ENCODE measurements at regions not wholly inside any gene's neighbourhood (a gene's known extent, or its start where the extent isn't known, plus 50 kb on each side); places are given as distances from the start of the nearest gene placed in this dataset.
A peak's percentile ranks its signal among the peaks of the same experiment; 100 is the strongest.

DNA sequence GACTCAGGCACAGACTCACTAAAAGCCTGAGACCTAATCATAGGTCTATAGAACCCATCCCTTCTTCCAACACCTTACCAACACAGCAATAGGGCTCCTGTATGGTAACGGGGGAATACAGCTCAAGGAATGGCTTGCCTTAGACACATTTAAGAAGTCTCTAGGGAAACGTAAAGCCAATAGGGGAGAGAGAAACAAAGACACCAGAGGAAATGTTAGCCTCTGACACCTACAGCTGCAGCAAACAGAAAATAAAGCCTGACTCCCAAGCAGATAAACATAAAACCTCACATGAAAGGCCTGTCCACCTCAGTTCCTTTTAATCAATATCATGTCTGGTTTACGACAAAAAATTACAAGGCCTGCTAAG, 51.1 kb upstream of the NCOA1 start:
- DNase-seq (ENCODE audit: low spot score): no peak

DNA sequence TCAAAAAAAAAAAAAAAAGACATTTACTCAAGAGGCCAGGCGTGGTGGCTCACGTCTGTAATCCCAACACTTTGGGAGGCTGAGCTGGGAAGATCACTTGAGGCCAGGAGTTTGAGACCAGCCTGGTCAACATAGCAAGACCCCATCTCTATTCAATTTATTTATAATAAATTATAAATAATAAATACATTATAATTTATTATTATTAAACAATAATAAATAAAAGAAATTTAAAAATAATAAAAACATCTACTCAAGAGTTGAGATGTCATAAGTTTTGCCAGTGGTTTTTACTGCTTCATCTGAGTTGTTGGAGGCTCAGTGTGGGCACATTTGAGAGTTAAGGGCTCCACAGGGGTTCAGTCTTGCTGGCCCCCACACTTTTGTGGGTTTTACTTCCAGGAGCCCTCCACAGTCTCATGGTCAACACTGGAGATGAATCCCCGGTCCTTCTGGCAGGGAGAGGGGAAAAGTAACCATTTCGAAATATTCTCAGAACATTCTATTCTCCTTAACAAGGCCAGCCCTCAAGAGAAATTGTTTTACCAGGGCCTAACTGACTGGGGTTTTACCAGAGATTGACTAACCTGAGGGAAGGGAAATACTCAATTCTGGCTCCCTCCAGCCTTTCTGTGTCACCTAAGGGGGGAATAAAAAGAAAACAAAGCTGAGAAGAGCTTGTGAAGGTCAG, 51.6 kb upstream of the NCOA1 start:
- DNase-seq (ENCODE audit: low spot score): no peak

DNA sequence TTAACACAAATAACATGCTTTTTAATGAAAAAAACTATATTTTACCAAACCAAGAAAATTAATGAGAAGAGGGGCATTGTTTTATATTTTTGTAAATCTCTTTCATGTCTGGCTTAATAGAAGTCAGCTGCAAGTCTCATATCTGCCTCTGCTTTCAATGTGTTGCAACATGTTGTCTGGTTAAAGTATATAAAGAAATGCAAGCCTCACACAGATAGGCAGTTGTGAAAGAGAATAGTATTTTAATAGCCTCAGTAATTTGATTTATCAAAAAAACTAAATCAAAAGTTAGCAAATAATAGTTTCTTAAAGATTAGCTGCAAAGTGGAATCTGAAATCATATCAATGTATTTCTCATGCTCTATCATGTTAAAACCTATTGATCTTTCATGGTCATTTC, 52.9 kb upstream of the NCOA1 start:
- DNase-seq (ENCODE audit: low spot score): no peak

DNA sequence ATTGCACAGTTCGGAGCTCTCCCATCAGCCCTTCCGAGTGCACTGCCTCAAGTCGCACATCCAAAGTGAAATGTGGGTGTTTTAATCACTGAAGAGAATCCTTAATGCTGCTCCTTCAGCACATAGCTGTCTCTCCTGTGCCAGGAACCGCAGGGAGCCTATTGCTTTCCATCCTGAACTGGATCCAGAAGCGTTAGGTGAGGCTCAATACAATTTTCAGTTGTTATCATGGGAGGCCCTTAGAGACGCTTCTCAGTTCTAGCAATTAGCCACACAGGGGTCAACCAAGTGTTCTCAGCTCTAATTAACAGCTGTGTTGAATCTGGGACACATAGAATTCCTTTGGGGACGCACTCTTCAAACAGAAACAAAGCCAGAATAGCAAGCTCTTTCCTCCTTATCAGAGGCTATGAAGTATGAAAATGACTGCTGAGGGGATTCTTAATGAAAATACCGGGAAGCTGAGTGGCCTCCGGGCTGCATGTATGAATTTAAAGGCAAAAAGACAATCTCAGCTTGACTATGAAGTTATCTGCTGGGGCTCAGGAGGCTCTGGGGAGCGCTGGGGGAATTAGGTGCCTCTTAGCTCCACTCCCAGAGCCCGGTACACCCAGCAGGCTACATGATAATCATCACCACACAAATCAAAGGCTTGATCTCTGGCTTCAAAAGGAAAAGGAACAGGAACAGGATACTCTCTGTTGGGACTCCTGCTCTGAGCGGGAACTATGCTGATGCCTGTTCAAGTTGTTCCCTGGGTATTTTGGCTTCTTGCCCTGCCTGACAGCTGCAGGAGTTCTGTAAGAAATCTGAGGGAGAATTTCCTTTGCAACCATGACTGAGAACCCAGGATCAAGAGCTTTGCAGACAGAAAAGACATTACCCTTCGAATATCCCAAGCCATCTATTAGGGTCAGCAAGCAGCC, 55.4 kb upstream of the NCOA1 start:
- DNase-seq (ENCODE audit: low spot score): peak; percentile 62

DNA sequence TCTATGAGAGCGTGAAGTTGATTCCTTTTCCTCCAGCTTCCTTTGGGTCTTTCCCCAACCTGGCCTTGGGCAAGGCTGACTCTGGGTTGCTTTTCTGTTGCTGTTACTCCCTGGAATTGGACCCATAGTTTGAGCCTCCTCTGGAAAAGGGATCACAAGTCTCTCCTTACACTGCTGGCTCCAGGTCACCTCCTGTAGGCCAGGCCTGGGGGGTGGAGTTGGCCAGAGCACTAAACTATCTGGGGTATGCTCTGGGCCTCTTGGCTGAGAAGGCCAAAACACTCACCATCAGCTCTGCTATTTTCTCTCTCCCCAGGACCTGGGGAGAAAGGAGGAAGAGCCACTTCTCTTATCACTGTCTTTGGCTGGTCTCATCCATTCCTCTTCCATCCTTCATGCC, 56.5 kb upstream of the NCOA1 start:
- no peak for DNase-seq (ENCODE audit: low spot score)

DNA sequence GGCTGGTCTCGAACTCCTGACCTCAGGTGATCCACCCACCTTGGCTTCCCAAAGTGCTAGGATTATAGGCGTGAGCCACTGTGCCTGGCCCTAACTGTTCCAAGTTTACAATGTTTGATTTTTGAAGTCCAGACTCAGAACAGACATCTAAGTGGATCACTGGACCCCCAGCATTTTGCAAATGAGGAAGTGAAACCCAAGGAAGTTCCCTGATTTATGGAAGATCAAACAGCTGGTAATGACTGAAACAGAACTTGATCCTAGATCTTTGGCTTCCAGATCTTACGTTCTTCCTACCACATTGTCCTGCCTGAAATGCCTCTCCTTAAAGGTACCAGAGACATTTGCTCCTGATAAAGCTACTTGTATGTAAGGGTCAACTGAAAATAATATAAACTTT, 58.3 kb upstream of the NCOA1 start:
- DNase-seq (ENCODE audit: low spot score): no peak

DNA sequence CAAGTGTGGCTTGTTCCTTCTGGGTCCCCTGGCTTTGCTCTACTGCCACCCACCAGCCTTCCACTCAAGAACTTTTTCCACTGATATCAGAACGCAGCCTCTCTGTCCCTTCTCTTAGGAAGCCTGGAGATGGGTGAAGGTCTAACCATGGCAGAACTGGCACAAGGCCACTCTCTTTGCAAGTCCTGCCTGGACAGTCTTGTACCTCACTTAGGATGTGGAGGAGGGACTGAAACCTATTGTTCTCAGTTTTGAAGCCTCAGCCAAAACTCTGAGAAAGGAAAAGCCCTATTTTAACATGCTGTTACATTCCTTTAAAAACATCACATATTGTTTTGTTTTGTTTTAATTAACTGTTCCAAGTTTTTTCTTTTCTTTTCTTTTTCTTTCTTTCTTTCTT, 58.9 kb upstream of the NCOA1 start:
- DNase-seq (ENCODE audit: low spot score): no peak

DNA sequence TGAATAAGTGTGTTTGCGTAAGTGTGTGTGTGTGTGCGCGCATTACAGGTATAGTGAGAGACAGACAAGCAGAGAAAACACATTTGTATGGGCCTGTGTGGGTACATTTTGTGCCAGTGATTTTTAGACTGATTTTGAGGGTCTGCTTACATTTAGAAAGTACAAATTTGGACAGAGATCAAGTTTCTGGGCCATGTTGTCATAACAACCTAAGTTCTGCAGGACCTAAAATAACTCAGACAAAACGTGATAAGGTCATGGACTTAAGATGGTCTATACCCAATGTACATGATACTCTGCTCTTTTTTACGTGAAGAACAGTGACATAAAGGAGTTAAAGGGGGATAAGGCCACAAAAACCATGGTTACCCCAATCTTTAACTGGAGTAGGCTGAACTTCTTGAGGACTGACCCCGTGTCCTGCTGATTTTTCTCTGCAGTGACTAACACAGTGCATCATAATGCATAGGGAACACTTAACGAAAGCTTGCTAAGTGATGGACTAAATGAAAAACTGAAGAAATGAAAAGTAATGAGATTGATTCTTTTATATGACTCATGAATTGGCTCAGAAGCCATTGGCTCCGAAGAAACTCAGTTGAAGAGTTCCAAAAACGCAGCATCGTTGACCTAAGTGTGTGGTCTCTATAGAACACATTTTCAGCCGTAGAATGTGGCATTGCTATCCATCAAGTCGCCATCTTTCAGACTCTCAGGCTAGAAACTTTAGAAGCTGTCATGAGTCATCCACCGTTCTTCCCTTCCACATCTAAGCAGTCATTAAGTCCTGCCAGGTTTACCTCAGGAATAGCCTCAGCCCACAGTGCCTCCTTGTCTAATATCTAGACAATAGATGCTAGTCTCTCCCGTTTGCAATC, 61.6 kb upstream of the NCOA1 start:
- DNase-seq (ENCODE audit: low spot score): no peak

DNA sequence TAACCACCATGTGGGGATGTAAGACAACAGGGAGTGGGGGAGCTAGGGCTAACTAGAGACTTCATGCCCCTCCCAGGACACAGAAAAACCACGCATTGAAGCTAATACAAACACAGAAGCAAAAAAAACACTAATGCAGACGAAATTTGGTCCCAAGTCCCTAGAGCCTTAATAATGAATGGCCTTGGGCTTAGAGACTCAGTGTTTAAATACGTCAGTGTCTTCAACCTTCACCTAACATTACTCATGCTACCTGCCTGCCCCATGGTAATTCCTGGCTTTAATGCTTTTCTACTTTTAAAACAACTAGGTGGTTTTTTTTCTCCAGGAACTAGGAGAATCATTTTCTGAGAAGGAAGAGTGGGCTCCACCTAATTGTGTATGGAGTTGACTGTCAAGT, 64.1 kb upstream of the ITSN2 start:
- no peak for DNase-seq (ENCODE audit: low spot score)

DNA sequence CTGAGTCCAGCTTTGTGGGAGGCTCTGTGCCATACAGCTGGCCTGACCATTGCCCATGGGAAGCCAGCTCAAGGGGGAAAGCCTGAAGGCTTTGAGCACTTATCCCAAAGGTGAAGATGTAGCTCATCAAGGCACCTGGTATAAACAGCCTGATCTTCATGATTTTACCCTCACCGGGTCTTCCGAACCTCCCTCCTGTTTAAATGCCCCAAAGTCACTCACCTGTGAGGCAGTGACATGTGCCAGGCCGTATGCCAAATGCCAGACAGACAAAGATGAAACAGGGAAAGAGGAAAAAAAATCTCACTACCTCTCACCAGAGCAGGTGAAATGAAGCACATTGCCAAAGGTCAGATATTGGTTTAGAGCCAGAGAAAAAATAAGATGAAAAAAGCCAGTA, 62.8 kb upstream of the ITSN2 start:
- no peak for DNase-seq (ENCODE audit: low spot score)

DNA sequence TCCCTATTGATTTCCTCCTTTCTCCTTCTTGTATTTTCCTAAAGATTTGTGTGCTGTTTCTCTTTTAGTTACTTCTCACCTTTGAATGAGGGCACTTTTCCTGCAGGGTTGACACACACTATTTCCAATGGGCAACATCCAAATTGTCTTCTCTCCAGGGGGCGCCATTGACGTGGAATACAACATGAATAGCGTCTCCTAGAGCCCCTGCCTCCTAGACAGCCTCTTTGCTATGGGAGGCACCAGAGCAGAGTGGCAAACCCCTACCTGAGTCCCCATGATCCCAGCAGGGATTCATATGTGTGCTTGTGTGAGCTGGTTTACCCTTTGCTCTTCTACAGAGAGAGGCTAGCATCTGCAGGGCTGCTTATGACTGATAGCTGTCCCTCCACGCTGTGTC, 61.3 kb upstream of the ITSN2 start:
- peak; percentile 62 for DNase-seq (ENCODE audit: low spot score)

DNA sequence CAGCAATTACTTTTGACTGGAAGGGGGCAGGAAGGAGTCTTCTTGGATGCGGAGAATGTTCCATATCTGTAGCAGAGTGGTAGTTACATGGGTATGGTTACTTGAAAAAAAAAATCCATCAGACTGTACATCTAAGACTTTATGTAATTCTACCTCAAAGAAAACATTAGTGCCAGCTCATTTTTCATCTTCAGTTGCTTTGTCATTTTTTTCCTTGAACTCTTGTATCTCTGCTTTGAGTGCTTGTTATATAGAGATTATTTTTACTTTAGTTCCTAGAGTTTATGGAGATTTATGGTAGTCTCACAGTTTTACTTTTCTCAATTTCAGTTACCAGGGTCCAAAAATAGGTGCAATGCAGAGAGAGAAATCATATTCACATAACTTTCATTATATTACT, 60.0 kb upstream of the ITSN2 start:
- no peak for DNase-seq (ENCODE audit: low spot score)

DNA sequence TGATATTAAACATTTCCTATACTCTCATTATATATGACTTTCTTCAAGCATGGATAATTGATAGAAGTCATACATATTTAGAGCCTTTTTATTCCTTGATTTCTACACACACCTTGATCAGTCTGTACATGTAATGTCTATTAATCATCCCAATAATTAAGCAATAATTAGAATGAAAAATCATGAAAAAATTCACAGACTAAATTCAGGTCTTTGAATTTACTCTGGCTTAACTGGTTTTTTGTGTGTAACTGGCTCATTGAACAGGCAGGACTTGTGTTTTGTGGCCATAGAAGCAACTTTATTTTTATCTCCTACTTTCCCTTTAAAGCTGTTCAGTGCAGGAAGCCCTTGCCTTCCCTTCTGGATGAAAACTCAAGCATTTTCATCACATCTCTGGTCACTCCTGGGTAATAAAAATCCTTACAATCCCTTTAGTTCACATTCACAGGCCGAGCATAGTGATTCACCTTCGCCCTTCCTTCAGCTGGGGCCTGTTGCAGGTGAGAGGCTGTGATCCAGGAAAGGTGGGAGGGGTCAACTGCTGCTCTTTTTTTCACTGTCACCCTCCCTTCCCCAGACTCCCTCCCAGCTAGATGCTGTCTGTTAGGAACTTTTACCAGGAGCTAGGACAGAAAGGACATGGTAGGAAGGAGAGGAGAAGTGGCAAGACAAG, 58.0 kb upstream of the ITSN2 start:
- DNase-seq (ENCODE audit: low spot score): no peak

DNA sequence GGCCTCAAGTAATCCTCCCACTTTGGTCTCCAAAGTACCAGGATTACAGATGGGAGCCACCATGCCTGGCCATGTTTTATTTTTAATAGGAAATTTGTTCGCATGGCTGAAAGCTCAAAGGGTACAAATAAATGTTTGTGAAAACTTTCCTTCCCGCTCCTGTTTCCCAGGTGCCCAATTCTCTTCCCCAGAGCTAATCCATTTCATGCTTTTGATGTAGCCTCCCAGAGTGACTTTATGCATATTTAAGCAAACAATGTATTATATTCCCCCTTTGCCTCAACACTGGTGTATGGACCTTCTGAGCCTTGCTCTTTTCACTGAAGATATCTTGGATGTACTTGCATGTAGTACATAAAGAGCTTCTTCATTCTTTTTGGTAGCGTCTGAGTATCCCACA, 52.5 kb upstream of the ITSN2 start:
- no peak for DNase-seq (ENCODE audit: low spot score)

DNA sequence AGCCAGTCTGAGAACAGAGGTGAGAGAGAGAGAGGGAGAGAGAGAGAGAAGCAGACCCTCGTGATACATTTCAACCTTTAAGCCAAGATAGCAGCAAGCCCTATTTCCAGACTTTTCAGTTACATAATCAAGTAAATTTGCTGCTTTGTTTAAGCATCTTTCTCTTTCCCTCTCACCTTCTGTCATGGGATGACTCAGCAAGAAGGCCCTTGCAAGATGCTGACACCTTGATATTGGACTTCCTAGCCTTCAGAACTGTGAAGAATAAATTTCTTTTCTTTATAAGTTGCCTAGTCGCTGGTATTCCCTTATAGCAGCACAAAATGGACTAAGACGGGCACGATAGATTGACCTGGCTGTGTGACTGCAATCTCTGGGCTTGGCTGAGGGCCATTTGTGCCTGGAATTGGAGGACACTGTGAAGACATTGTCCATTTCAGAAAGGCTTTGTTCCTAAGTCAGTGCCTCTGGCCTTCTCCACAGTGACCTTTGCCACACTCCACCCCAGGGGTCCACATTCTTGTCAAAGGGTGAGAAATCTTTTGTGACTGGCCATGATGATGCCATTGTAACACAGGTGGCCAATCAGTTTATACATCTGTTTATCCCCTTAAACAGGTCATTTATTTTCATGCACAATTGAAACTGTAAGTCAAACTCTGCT, 51.3 kb upstream of the ITSN2 start:
- no peak for DNase-seq (ENCODE audit: low spot score)

DNA sequence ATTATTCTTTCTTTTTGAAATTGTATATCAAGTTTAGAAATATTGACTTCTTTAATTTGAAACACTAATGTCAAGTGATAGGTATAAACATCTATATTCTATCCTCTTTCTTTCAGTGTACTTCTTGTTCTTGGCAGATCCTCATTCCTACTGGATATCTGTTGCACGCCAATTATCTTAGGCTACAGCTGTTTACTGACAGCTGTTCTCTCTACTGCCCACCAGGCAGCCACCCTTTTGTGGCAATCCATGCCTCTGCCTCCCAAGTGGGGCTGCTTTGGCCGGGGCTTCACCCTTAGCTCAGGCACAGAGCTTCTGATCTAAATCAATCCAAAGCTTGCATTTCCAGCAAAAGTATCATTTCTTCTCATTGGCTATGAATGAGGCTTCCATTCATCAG, 50.6 kb upstream of the ITSN2 start:
- no peak for DNase-seq (ENCODE audit: low spot score)

DNA sequence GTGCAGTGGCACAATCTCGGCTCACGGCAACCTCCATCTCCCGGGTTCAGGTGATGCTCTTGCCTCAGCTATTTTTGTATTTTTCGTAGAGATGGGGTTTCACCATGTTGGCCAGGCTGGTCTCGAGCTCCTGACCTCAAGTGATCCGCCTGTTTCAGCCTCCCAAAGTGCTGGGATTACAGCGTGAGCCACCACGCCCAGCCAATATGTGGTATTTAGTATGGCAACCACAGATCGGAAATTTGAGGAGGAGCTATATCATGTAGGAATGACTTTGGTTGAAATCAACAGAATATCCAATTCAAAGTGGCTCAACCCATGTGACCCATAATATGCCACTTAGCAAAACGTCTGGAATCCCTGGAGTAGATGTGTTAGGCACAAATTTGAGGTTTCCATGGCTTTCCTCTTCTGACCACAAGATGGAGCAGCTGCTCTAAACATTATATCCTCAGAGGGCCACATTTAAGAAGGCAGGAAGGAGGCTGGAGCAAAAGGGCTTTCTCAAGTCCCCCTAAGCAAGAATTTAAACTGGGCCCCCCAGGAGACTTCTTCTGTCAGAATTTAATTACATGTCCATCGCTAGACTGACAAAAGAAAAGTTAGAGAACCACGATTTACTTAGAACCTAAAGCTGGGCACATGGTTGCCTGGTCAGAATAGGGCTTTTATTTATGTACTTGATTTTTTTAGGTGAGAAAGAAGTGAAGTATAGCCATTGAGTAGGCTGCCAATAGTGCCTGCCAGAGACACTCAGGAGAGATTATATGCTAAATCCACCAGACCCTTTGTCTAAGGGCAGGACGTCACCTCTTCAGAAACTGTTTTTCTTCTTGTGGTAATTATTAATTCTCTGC, 49.6 kb upstream of the ITSN2 start:
- peak; percentile 41 for DNase-seq (ENCODE audit: low spot score)
